Fibroblast of upper back skin (primary cell): ENCODE measurements at regions not wholly inside any gene's neighbourhood (a gene's known extent, or its start where the extent isn't known, plus 50 kb on each side); places are given as distances from the start of the nearest gene placed in this dataset.

Experiments used
- DNase-seq: peaks from one replicate; pipeline ENCODE4 v3.0.0-alpha.2; 2013

DNA sequence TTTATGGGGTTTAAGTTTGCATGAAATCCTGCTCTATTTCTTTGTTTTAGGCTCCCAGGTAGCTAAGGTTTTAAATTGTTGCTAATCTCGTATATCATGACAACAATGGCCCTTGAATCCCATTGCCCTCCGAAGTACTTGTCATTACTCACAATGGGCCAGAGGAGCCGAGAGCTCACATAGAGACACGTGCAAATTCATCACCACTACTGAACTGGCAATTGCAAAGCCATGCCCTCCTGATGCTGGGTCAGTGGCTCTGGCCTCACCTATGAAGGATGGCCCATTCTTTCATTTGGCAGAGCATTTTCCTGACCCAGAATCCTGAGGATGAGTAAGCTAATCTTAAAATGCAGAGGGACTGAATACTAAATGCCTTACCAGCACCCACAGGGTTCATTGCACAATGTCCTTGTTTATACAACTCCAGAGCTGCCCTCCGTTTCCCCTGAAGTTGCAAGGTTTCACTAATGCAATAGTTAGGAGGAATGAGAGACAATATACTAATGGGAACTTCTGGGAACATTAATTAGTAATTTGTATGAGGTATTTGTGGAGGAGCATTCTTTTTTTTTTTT is 71.6 kb upstream of the GAREM1 start:
- DNase-seq, result no peak

DNA sequence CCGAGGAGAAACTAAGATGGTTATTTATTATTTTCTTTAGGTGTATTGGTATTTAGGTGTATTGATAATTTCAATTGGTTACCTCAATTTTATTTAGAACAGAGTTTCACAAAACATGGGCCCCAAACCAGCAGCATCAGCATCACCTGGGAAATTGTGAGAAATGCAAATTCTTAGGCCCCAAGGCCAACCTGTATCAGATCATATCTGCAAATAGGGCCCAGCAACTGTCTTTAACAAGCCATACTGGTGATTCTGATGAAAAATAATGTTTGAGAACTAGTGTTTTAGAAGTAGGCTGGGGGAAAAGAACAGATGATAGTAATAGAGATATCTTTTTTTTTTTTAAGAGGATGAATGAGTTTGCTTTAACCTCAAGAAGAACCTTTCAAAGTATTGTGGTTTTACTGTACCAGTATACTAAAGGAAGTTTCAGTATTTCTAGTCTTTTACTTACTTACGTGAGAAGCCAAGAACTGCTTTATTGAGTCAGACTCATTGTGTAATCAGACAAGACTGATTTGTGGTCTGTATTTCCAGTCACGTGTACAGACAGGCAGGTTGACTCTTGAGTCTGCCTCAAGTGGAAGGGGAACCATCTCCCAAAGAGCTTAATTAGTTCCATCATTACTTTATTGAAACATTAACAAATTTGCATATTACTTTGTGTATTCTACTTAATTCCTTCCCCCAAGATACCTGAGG is 60.4 kb upstream of the GAREM1 start:
- peak; percentile 59 for DNase-seq

DNA sequence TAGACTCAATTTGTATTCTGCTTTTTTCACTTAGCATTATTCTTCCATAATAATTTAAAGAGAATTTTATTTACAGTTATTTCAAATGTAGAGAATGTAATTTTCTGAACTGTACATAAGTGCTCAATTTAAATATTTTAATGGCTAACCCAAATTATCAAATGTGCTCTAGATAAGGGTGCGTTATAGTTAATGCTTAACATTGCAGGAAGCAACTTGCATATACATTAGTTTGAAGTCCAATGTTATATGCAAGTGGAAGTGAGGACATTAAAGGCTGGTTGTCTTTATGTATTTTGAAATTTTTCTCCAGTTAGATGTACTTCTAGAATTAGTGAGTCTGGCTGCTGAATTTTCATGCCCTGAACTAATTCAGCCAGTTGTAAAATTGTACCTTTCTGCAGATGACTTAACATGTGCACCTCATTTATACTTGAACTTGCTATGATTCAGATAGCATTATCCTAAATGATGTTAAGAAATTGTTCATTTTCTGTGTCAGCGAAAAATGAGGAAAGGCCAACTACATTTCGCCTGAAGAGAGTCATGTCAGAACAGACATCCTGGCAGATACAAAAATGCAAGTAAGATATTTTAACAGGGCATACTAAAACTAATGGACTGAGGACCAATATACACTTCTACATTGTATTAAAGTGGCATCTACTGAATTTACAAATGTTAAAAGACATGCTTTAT is 59.2 kb upstream of the GAREM1 start:
- no peak for DNase-seq

DNA sequence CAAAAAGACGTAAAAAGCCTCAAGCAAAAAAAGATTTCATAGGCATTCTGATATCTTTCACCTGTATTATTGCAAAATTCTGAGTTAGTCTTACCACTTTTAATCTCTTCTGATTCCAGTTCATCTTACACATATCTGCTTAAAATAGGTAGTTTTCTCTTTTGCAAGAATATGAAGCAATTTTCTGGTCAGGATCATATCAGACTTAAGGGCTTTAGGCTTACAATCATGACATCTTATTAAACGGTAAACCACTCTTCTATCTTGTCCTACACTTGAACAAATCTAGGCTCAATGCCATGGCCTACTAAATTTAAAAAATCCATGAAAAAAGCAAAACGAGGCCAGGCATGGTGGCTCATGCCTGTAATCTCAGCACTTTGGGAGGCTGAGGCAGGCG is 50.1 kb upstream of the GAREM1 start:
- no peak for DNase-seq
